ENCODE measurements at regions not wholly inside any gene's neighbourhood (a gene's known extent, or its start where the extent isn't known, plus 50 kb on each side); places are given as distances from the start of the nearest gene placed in this dataset.

GRCh38 chr5:88144219-88145001 is 124.2 kb downstream of the TMEM161B start:
- no peak for DNase-seq (ENCODE audit: low read depth in 2 of 2)

GRCh38 chr5:88143693-88144218 is 124.9 kb downstream of the TMEM161B start:
- DNase-seq (ENCODE audit: low read depth in 2 of 2): no peak

- DNase-seq (ENCODE audit: low read depth in 2 of 2): no peak
Observed at GRCh38 chr5:88142886-88143692, 125.6 kb downstream of the TMEM161B start.

- no peak for DNase-seq (ENCODE audit: low read depth in 2 of 2)
Observed at GRCh38 chr5:88142636-88142885, 126.1 kb downstream of the TMEM161B start.

GRCh38 chr5:88140856-88141752 is 127.5 kb downstream of the TMEM161B start:
- DNase-seq (ENCODE audit: low read depth in 2 of 2): peak; percentile 92 to 93

GRCh38 chr5:88140396-88140855 is 128.2 kb downstream of the TMEM161B start:
- no peak for DNase-seq (ENCODE audit: low read depth in 2 of 2)

GRCh38 chr5:88130211-88130815 is 138.3 kb downstream of the TMEM161B start:
- DNase-seq (ENCODE audit: low read depth in 2 of 2): no peak

- DNase-seq (ENCODE audit: low read depth in 2 of 2): no peak
Observed at GRCh38 chr5:88128813-88129212, 139.8 kb downstream of the TMEM161B start.

- DNase-seq (ENCODE audit: low read depth in 2 of 2): no peak
Observed at GRCh38 chr5:88119535-88120125, 149.0 kb downstream of the TMEM161B start.

- DNase-seq (ENCODE audit: low read depth in 2 of 2): no peak
Observed at GRCh38 chr5:88118179-88118578, 150.5 kb downstream of the TMEM161B start.

- no peak for DNase-seq (ENCODE audit: low read depth in 2 of 2)
Observed at GRCh38 chr5:88117546-88117945, 151.1 kb downstream of the TMEM161B start.

GRCh38 chr5:88116396-88116795 is 152.2 kb downstream of the TMEM161B start:
- no peak for DNase-seq (ENCODE audit: low read depth in 2 of 2)

- no peak for DNase-seq (ENCODE audit: low read depth in 2 of 2)
Observed at GRCh38 chr5:88115211-88115610, 153.4 kb downstream of the TMEM161B start.

- DNase-seq (ENCODE audit: low read depth in 2 of 2): no peak
Observed at GRCh38 chr5:88113429-88113828, 155.2 kb downstream of the TMEM161B start.

- DNase-seq (ENCODE audit: low read depth in 2 of 2): no peak
Observed at GRCh38 chr5:88109818-88110217, 158.8 kb downstream of the TMEM161B start.

GRCh38 chr5:88108490-88109279 is 160.0 kb downstream of the TMEM161B start:
- DNase-seq (ENCODE audit: low read depth in 2 of 2): no peak

GRCh38 chr5:88094906-88095496 is 173.6 kb downstream of the TMEM161B start:
- no peak for DNase-seq (ENCODE audit: low read depth in 2 of 2)

GRCh38 chr5:88094403-88094802 is 174.2 kb downstream of the TMEM161B start:
- DNase-seq (ENCODE audit: low read depth in 2 of 2): no peak

- DNase-seq (ENCODE audit: low read depth in 2 of 2): no peak
Observed at GRCh38 chr5:88093765-88094164, 174.9 kb downstream of the TMEM161B start.

Data from fibroblast of skin of left quadriceps (primary cell).